Activated CD4-positive, alpha-beta memory T cell treated with anti-CD3 and anti-CD28 coated beads for 36 hours (primary cell): ENCODE measurements at regions not wholly inside any gene's neighbourhood (a gene's known extent, or its start where the extent isn't known, plus 50 kb on each side); places are given as distances from the start of the nearest gene placed in this dataset.

Experiments used
- CTCF ChIA-PET: fragments of 350-600 bp; sonication (Branson Sonifier 250); formaldehyde crosslinking; loops from one replicate; lab custom pipeline; 2021; ENCODE audit warnings: antibody characterized with exemption, inconsistent platforms; lab: Charles Lee
- POLR2A ChIA-PET: fragments of 350-600 bp; sonication (Branson Sonifier 250); formaldehyde crosslinking; loops from one replicate; lab custom pipeline; 2021; ENCODE audit warnings: antibody characterized with exemption; lab: Charles Lee
- DNase-seq: peaks from one replicate; pipeline ENCODE4 v3.0.0-alpha.2; 2020
- H3K27ac Mint-ChIP-seq: one replicate; pipeline ENCODE4 v1.8.0; 2021; ENCODE audit warnings: mixed read lengths
- H3K27me3 Mint-ChIP-seq: one replicate; pipeline ENCODE4 v1.8.0; 2021; ENCODE audit warnings: mixed read lengths
- H3K36me3 Mint-ChIP-seq: one replicate; pipeline ENCODE4 v1.8.0; 2021; ENCODE audit warnings: mixed read lengths
- H3K4me1 Mint-ChIP-seq: one replicate; pipeline ENCODE4 v1.8.0; 2021; ENCODE audit warnings: low read depth, mixed read lengths
- H3K4me3 Mint-ChIP-seq: one replicate; pipeline ENCODE4 v1.8.0; 2021; ENCODE audit warnings: mild to moderate bottlenecking, mixed read lengths
- H3K9me3 Mint-ChIP-seq: one replicate; pipeline ENCODE4 v1.8.0; 2021; ENCODE audit warnings: mixed read lengths
- intact Hi-C: fragments of 100-400 bp; cut with micrococcal nuclease; formaldehyde crosslinking; loops from one replicate; pipeline ENCODE4 v1.15.1; 2023

DNA sequence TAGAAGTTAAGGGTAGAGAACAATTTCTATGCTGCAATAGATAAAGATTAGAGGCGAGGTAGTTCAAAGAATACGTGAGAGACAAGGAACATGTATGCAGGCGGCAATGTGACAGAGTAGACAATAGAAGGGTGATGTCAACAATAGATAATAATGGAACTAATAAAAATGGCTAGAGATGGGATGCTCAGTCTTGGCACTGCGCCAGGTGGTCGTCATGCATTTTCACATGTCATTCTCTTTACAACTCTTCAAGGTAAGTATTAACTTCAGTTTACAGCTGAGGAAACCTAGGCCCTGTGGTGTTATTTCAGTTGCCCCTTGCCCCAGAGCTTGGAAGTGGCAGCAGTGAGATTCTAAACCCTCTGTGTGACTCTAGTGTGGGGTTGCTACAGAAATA, 890.7 kb upstream of the CELF4 start:
- no peak for DNase-seq
- Mint-ChIP-seq H3K9me3 (no peaks in the 10 kb centered on the region), H3K4me3 (no peak overlapping the region), H3K4me1 (no peaks in the 10 kb centered on the region), H3K27ac (no peak overlapping the region), H3K27me3 (no peaks in the 10 kb centered on the region), H3K36me3 (no peaks in the 10 kb centered on the region)
- ChIA-PET POLR2A (no interaction called here), CTCF (no interaction called here)
- intact Hi-C loops: no loop called here

GRCh38 chr18:38454764-38455469, 889.3 kb upstream of the CELF4 start:
- no peak for DNase-seq
- intact Hi-C loops: no loop called here
- Mint-ChIP-seq H3K4me1 (no peaks in the 10 kb centered on the region), H3K27ac (no peak overlapping the region), H3K36me3 (no peaks in the 10 kb centered on the region), H3K4me3 (no peak overlapping the region), H3K27me3 (no peaks in the 10 kb centered on the region), H3K9me3 (no peaks in the 10 kb centered on the region)
- POLR2A ChIA-PET: no interaction called here
- CTCF ChIA-PET: no interaction called here

- CTCF ChIA-PET: no interaction called here
- POLR2A ChIA-PET: no interaction called here
- H3K4me3 Mint-ChIP-seq: no peak overlapping the region
Observed at GRCh38 chr18:38453880-38454279, 888.3 kb upstream of the CELF4 start.

DNA sequence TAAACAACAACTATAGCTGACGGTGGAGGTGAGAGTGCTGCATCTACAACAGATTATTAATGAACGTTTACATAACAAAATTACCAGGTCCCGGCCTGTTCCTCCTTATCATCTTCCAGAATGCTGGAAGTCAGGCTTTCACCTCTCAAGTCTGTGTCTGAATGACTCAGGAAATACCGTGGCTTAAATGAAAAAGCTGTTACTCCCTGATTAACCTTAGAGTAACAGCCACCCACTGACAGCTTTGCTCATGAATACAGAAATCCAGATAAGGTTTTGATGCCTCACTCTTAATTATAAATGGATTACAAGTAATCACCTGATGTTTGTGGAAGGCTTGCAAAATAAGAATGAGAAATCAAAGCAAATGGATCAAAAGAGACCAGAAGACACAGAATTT, 885.3 kb upstream of the CELF4 start:
- no peaks in the 10 kb centered on the region for H3K4me1 Mint-ChIP-seq

More at GRCh38 chr18:38453880-38454279, 888.3 kb upstream of the CELF4 start:
- no peaks in the 10 kb centered on the region for H3K36me3 Mint-ChIP-seq
- DNase-seq: no peak
- H3K27me3 Mint-ChIP-seq: no peaks in the 10 kb centered on the region
- no peak overlapping the region for H3K27ac Mint-ChIP-seq
- no peaks in the 10 kb centered on the region for H3K4me1 Mint-ChIP-seq
- no peaks in the 10 kb centered on the region for H3K9me3 Mint-ChIP-seq
- intact Hi-C loops: no loop called here

GRCh38 chr18:38445804-38446145, 880.2 kb upstream of the CELF4 start:
- H3K9me3 Mint-ChIP-seq: no peaks in the 10 kb centered on the region
- no peak overlapping the region for H3K27ac Mint-ChIP-seq
- H3K4me3 Mint-ChIP-seq: no peak overlapping the region
- no peaks in the 10 kb centered on the region for H3K36me3 Mint-ChIP-seq
- no peaks in the 10 kb centered on the region for H3K27me3 Mint-ChIP-seq
- CTCF ChIA-PET: no interaction called here
- DNase-seq: no peak
- intact Hi-C loops: no loop called here
- no peaks in the 10 kb centered on the region for H3K4me1 Mint-ChIP-seq
- POLR2A ChIA-PET: no interaction called here

More for the DNA sequence above, 885.3 kb upstream of the CELF4 start:
- POLR2A ChIA-PET: no interaction called here
- no peak for DNase-seq
- H3K27me3 Mint-ChIP-seq: no peaks in the 10 kb centered on the region
- no peaks in the 10 kb centered on the region for H3K36me3 Mint-ChIP-seq
- CTCF ChIA-PET: no interaction called here
- H3K9me3 Mint-ChIP-seq: no peaks in the 10 kb centered on the region
- no peak overlapping the region for H3K4me3 Mint-ChIP-seq
- H3K27ac Mint-ChIP-seq: no peak overlapping the region
- intact Hi-C loops: no loop called here

DNA sequence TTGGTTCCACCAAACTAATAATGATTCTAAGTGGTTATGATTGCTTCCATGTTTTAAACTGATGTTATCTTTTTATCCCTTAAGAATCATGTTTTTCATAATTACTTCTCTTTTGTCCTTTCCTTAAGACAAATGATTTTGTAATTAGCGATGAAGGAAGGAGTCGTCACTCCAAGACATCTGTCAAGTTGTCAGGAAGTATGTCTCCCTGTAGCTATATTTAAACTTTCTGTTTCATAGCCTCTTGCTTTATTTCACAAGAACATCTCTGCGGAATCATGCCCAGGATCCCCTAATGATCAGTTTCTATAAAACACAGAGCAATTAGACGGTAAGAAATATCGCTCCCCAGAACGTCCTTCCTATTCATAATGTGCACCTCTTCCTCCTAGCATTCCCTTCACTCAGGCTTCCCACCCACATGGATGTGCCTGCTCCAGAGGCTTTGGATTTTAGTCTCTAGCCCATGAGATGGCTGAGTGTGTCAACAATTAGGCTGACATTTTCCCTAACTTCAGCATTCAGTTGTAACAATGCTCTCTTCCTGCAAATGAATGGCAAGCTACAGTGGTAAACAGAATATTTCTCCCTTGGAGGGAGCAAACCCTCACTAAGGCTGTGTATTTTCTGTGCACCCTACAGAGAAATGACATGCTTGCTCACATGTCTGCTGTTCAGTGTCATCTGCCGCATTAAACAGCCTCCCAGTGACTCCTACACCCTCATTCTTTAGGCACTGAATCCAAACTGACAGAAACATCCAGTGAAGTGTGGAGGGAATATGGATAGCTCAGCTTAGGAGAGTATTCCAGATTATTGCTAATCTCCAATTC, 879.6 kb upstream of the CELF4 start:
- H3K27ac Mint-ChIP-seq: no peak overlapping the region
- no peaks in the 10 kb centered on the region for H3K27me3 Mint-ChIP-seq
- H3K9me3 Mint-ChIP-seq: no peaks in the 10 kb centered on the region
- ChIA-PET CTCF (no interaction called here), POLR2A (no interaction called here)
- no peak for DNase-seq
- H3K4me3 Mint-ChIP-seq: no peak overlapping the region
- no peaks in the 10 kb centered on the region for H3K36me3 Mint-ChIP-seq
- H3K4me1 Mint-ChIP-seq: no peaks in the 10 kb centered on the region
- intact Hi-C loops: no loop called here

- ChIA-PET POLR2A (no interaction called here), CTCF (no interaction called here)
- H3K4me3 Mint-ChIP-seq: no peak overlapping the region
- no peaks in the 10 kb centered on the region for H3K4me1 Mint-ChIP-seq
- intact Hi-C loops: no loop called here
- DNase-seq: no peak
- no peak overlapping the region for H3K27ac Mint-ChIP-seq
- no peaks in the 10 kb centered on the region for H3K36me3 Mint-ChIP-seq
- H3K27me3 Mint-ChIP-seq: no peaks in the 10 kb centered on the region
- no peaks in the 10 kb centered on the region for H3K9me3 Mint-ChIP-seq
Observed at GRCh38 chr18:38427736-38428135, 862.1 kb upstream of the CELF4 start.

GRCh38 chr18:38427234-38427633, 861.6 kb upstream of the CELF4 start:
- CTCF ChIA-PET: no interaction called here
- POLR2A ChIA-PET: no interaction called here
- Mint-ChIP-seq H3K4me1 (no peaks in the 10 kb centered on the region), H3K36me3 (no peaks in the 10 kb centered on the region), H3K4me3 (no peak overlapping the region), H3K27me3 (no peaks in the 10 kb centered on the region), H3K27ac (no peak overlapping the region), H3K9me3 (no peaks in the 10 kb centered on the region)
- intact Hi-C loops: no loop called here
- DNase-seq: no peak

DNA sequence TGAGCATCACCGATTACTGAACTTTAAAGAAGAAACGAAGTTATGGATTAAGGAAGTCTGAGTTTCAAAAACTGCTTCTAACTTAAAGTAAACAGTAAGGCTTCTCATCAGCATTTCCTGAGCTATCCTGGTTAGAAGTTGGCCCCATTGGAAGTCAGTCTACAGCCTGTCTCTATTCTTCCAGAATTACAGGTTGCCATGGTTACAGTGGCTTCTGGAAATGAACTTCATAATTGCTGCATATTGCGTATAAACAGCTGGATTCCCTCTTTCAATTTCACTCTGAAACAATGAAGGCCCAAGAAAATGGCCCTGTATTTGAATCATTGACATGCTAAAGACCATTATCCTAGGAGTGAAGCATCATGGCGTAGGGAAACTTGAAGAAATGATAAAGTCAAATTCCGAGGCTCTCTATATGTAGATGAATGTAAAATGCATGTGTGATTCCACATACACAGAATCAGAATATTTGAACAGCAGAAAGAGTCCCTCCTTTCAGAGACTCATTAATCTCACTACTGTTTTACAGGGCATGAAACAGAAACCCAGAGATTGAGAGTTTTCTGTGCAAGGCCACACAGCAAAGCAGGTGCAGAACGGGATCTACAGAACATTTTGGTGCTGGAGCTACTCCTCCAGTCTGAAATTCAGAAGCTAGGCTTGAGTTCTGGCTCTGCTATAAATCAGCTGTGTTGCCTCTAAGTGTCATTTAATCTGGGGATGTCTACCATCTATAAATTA, 856.4 kb upstream of the CELF4 start:
- POLR2A ChIA-PET: no interaction called here

GRCh38 chr18:38421021-38421420, 855.4 kb upstream of the CELF4 start:
- POLR2A ChIA-PET: no interaction called here

More for the DNA sequence above, 856.4 kb upstream of the CELF4 start:
- DNase-seq: no peak
- Mint-ChIP-seq H3K4me3 (no peak overlapping the region), H3K36me3 (no peaks in the 10 kb centered on the region), H3K4me1 (no peaks in the 10 kb centered on the region), H3K27me3 (no peaks in the 10 kb centered on the region), H3K27ac (no peak overlapping the region), H3K9me3 (no peaks in the 10 kb centered on the region)
- intact Hi-C loops: no loop called here
- CTCF ChIA-PET: no interaction called here

GRCh38 chr18:38420611-38421010, 855.0 kb upstream of the CELF4 start:
- no peaks in the 10 kb centered on the region for H3K9me3 Mint-ChIP-seq
- ChIA-PET CTCF (no interaction called here), POLR2A (no interaction called here)
- DNase-seq: no peak
- no peaks in the 10 kb centered on the region for H3K36me3 Mint-ChIP-seq
- no peaks in the 10 kb centered on the region for H3K4me1 Mint-ChIP-seq
- H3K4me3 Mint-ChIP-seq: no peak overlapping the region
- intact Hi-C loops: no loop called here
- H3K27me3 Mint-ChIP-seq: no peaks in the 10 kb centered on the region
- H3K27ac Mint-ChIP-seq: no peak overlapping the region

More at GRCh38 chr18:38421021-38421420, 855.4 kb upstream of the CELF4 start:
- intact Hi-C loops: no loop called here
- DNase-seq: no peak
- Mint-ChIP-seq H3K9me3 (no peaks in the 10 kb centered on the region), H3K4me1 (no peaks in the 10 kb centered on the region), H3K36me3 (no peaks in the 10 kb centered on the region), H3K4me3 (no peak overlapping the region), H3K27me3 (no peaks in the 10 kb centered on the region), H3K27ac (no peak overlapping the region)
- CTCF ChIA-PET: no interaction called here

DNA sequence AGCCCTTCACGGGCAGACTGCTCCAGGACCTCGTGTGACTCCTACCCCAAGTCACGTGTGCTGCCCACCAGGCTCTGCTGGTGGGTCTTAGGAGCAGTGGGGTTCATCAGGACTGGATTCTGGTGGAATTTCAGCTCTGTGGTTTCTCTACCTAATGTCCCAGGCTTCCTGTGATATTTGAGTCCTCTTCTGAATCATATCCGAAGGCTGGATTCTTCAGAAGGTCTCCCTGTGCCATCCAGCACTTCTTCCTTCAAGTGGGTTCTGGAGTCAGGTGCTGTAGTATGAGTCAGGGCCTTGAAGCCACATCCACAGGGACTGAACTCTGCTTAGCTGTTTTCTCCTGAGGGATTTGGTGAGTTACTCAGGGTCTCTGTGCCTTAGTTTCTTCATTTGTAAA, 850.2 kb upstream of the CELF4 start:
- H3K4me1 Mint-ChIP-seq: no peaks in the 10 kb centered on the region
- POLR2A ChIA-PET: no interaction called here
- no peaks in the 10 kb centered on the region for H3K9me3 Mint-ChIP-seq
- intact Hi-C loops: no loop called here
- no peak for DNase-seq
- no peak overlapping the region for H3K27ac Mint-ChIP-seq
- CTCF ChIA-PET: no interaction called here
- no peak overlapping the region for H3K4me3 Mint-ChIP-seq
- H3K36me3 Mint-ChIP-seq: no peaks in the 10 kb centered on the region
- no peaks in the 10 kb centered on the region for H3K27me3 Mint-ChIP-seq
